ENCODE measurements at regions not wholly inside any gene's neighbourhood (a gene's known extent, or its start where the extent isn't known, plus 50 kb on each side); places are given as distances from the start of the nearest gene placed in this dataset.

DNA sequence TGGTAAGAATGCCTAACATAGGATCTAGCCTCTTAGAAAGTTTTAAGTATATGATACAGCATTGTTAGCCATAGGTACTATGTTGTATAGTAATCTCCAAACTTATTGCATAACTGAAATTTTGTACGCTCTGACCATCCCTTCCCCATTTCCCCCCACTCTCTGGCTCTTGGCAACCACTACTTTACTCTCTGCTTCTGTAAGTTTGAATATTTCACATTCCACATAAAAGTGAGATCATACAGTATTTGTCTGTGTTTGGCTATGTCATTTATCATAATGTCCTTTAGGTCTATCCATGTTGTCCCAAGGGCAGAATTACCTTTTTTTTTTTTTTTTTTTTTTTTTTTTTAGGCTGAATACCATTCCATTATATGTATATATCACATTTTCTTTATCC is 396.9 kb downstream of the DLEU7 start:
- Histone ChIP-seq H3K27me3 (ENCODE audit: insufficient read depth, low read length) (no peaks in the 10 kb centered on the region), H2AFZ (ENCODE audit: low read depth, low read length) (no peak overlapping the region), H3K9me3 (ENCODE audit: insufficient read depth, low read depth, low read length) (no peaks in the 10 kb centered on the region), H3K79me2 (ENCODE audit: insufficient read depth, low read length) (no peaks in the 10 kb centered on the region), H3K4me1 (ENCODE audit: insufficient read depth, low read length) (no peaks in the 10 kb centered on the region), H3K4me2 (ENCODE audit: low read length) (no peak overlapping the region), H4K20me1 (ENCODE audit: insufficient read depth, low read length) (no peaks in the 10 kb centered on the region), H3K9ac (ENCODE audit: low read length) (no peak overlapping the region), H3K36me3 (ENCODE audit: insufficient read depth, low read length) (no peaks in the 10 kb centered on the region), H3K4me3 (ENCODE audit: insufficient read depth, low read depth, low read length) (no peak overlapping the region), H3K27ac (ENCODE audit: low read depth, low read length) (no peak overlapping the region)
- no peak for TF ChIP-seq EZH2 (IDR thresholded peaks at IDR 0.05; ENCODE audit: insufficient read depth, low read length)
- TF ChIP-seq, protein P1, sequence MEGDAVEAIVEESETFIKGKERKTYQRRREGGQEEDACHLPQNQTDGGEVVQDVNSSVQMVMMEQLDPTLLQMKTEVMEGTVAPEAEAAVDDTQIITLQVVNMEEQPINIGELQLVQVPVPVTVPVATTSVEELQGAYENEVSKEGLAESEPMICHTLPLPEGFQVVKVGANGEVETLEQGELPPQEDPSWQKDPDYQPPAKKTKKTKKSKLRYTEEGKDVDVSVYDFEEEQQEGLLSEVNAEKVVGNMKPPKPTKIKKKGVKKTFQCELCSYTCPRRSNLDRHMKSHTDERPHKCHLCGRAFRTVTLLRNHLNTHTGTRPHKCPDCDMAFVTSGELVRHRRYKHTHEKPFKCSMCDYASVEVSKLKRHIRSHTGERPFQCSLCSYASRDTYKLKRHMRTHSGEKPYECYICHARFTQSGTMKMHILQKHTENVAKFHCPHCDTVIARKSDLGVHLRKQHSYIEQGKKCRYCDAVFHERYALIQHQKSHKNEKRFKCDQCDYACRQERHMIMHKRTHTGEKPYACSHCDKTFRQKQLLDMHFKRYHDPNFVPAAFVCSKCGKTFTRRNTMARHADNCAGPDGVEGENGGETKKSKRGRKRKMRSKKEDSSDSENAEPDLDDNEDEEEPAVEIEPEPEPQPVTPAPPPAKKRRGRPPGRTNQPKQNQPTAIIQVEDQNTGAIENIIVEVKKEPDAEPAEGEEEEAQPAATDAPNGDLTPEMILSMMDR (IDR thresholded peaks at IDR 0.05; ENCODE audit: insufficient read depth, low read depth, low read length): no peak
- Mint-ChIP-seq H3K27me3 (ENCODE audit: low read depth, unreplicated experiment) (no peaks in the 10 kb centered on the region), H3K4me1 (ENCODE audit: low read depth, unreplicated experiment) (peaks cover 3% of the 10 kb centered on the region), H3K9me3 (ENCODE audit: unreplicated experiment) (no peaks in the 10 kb centered on the region), H3K36me3 (ENCODE audit: low read depth, unreplicated experiment) (no peaks in the 10 kb centered on the region), H3K27ac (ENCODE audit: unreplicated experiment) (no peak overlapping the region), H3K4me3 (ENCODE audit: unreplicated experiment) (no peak overlapping the region)
- FAIRE-seq (no peak), DNase-seq (ENCODE audit: low read depth) (peak; percentile 49)

DNA sequence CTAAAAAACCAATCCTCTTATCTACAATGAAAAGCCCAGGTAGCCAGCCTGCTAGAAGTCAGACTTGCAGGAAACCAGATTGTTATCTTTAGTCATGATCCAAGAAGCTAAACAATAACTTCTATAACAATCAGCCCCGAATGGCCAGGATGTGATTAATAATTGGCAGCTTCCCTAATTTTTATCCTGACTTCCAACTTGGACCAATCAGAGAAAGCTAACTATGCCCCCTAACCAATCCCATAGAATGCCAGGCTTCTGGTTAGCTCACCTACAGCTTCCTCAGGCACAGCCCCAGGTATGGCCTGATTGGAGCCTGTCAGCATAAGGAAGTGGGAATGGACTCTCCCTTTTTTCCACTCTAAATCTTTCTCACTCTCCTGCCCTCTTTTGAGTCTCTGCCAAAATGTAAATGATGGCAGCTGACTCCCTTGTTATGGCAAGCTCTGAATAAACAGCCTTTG is 394.9 kb downstream of the DLEU7 start:
- no peaks in the 10 kb centered on the region for H3K9me3 Mint-ChIP-seq (ENCODE audit: unreplicated experiment)
- no peak for FAIRE-seq

DNA sequence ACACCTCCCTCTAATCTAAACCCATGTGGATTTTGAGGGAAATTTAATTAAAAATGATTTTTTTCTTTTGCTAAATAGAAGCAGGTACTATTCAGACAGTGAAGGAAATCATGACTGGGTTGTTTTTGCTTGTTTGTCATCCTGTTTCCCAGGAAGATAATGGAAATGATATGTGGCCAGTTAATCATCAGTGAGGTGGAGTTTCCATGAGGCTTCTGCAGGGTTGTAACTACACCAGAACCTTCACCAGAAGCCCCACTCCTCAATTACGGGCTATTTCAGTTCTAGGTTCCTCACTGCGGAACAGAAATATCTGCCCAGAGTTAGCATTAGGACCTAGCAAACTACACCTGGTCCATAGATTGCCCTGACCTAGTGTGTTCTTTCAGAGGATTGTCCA is 394.0 kb downstream of the DLEU7 start:
- H3K4me3 Mint-ChIP-seq (ENCODE audit: unreplicated experiment): no peak overlapping the region
- H3K36me3 Mint-ChIP-seq (ENCODE audit: low read depth, unreplicated experiment): no peaks in the 10 kb centered on the region
- Histone ChIP-seq H3K4me3 (ENCODE audit: insufficient read depth, low read depth, low read length) (no peak overlapping the region), H3K27me3 (ENCODE audit: insufficient read depth, low read length) (no peaks in the 10 kb centered on the region), H3K79me2 (ENCODE audit: insufficient read depth, low read length) (no peaks in the 10 kb centered on the region), H4K20me1 (ENCODE audit: insufficient read depth, low read length) (no peaks in the 10 kb centered on the region), H3K36me3 (ENCODE audit: insufficient read depth, low read length) (no peaks in the 10 kb centered on the region), H3K27ac (ENCODE audit: low read depth, low read length) (no peak overlapping the region), H3K4me1 (ENCODE audit: insufficient read depth, low read length) (no peaks in the 10 kb centered on the region), H3K9me3 (ENCODE audit: insufficient read depth, low read depth, low read length) (no peaks in the 10 kb centered on the region), H2AFZ (ENCODE audit: low read depth, low read length) (no peak overlapping the region), H3K9ac (ENCODE audit: low read length) (no peak overlapping the region), H3K4me2 (ENCODE audit: low read length) (no peak overlapping the region)
- H3K27ac Mint-ChIP-seq (ENCODE audit: unreplicated experiment): no peak overlapping the region
- H3K4me1 Mint-ChIP-seq (ENCODE audit: low read depth, unreplicated experiment): peaks cover 12% of the 10 kb centered on the region
- H3K9me3 Mint-ChIP-seq (ENCODE audit: unreplicated experiment): no peaks in the 10 kb centered on the region
- no peak for FAIRE-seq
- DNase-seq (ENCODE audit: low read depth): no peak
- H3K27me3 Mint-ChIP-seq (ENCODE audit: low read depth, unreplicated experiment): no peaks in the 10 kb centered on the region
- TF ChIP-seq, protein P1 (IDR thresholded peaks at IDR 0.05; ENCODE audit: insufficient read depth, low read depth, low read length): no peak
- no peak for TF ChIP-seq EZH2 (IDR thresholded peaks at IDR 0.05; ENCODE audit: insufficient read depth, low read length)

More for the DNA sequence above, 394.9 kb downstream of the DLEU7 start:
- H3K27ac Mint-ChIP-seq (ENCODE audit: unreplicated experiment): no peak overlapping the region
- Histone ChIP-seq H3K9ac (ENCODE audit: low read length) (no peak overlapping the region), H3K9me3 (ENCODE audit: insufficient read depth, low read depth, low read length) (no peaks in the 10 kb centered on the region), H2AFZ (ENCODE audit: low read depth, low read length) (no peak overlapping the region), H3K27ac (ENCODE audit: low read depth, low read length) (no peak overlapping the region), H3K4me1 (ENCODE audit: insufficient read depth, low read length) (no peaks in the 10 kb centered on the region), H3K4me2 (ENCODE audit: low read length) (no peak overlapping the region), H3K79me2 (ENCODE audit: insufficient read depth, low read length) (no peaks in the 10 kb centered on the region), H3K27me3 (ENCODE audit: insufficient read depth, low read length) (no peaks in the 10 kb centered on the region), H4K20me1 (ENCODE audit: insufficient read depth, low read length) (no peaks in the 10 kb centered on the region), H3K36me3 (ENCODE audit: insufficient read depth, low read length) (no peaks in the 10 kb centered on the region), H3K4me3 (ENCODE audit: insufficient read depth, low read depth, low read length) (no peak overlapping the region)
- H3K36me3 Mint-ChIP-seq (ENCODE audit: low read depth, unreplicated experiment): no peaks in the 10 kb centered on the region
- peaks cover 13% of the 10 kb centered on the region for H3K4me1 Mint-ChIP-seq (ENCODE audit: low read depth, unreplicated experiment)
- DNase-seq (ENCODE audit: low read depth): no peak
- H3K4me3 Mint-ChIP-seq (ENCODE audit: unreplicated experiment): no peak overlapping the region
- TF ChIP-seq, protein P1 (IDR thresholded peaks at IDR 0.05; ENCODE audit: insufficient read depth, low read depth, low read length): no peak
- TF ChIP-seq EZH2 (IDR thresholded peaks at IDR 0.05; ENCODE audit: insufficient read depth, low read length): no peak
- H3K27me3 Mint-ChIP-seq (ENCODE audit: low read depth, unreplicated experiment): no peaks in the 10 kb centered on the region

All from astrocyte (in vitro differentiated cells and primary cell).